ENCODE measurements at regions not wholly inside any gene's neighbourhood (a gene's known extent, or its start where the extent isn't known, plus 50 kb on each side); places are given as distances from the start of the nearest gene placed in this dataset.

- Histone ChIP-seq H3K27me3 (no peaks in the 10 kb centered on the region), H3K9ac (ENCODE audit: low read depth in 2 of 2, low read length in 2 of 2) (no peak overlapping the region), H3K4me3 (no peak overlapping the region), H3K9me3 (no peaks in the 10 kb centered on the region), H3K27ac (no peak overlapping the region), H3K36me3 (no peaks in the 10 kb centered on the region), H3K4me1 (no peaks in the 10 kb centered on the region)
- TF ChIP-seq CTCF (IDR thresholded peaks at IDR 0.05) = no peak
- intact Hi-C loops (cut with DNase I) = no loop called here
- DNase-seq = no peak
These were observed 75.7 kb upstream of the BRD7 start for GRCh38 chr16:50444526-50444925.

GRCh38 chr16:50442221-50442620 lies 73.4 kb upstream of the BRD7 start:
- H3K4me3 ChIP-seq = no peak overlapping the region
- intact Hi-C loops (cut with DNase I) = no loop called here
- H3K27ac ChIP-seq = no peak overlapping the region
- H3K27me3 ChIP-seq = no peaks in the 10 kb centered on the region
- H3K36me3 ChIP-seq = no peaks in the 10 kb centered on the region
- DNase-seq = no peak
- H3K9ac ChIP-seq (ENCODE audit: low read depth in 2 of 2, low read length in 2 of 2) = no peak overlapping the region
- TF ChIP-seq CTCF (IDR thresholded peaks at IDR 0.05) = no peak
- no peaks in the 10 kb centered on the region for H3K9me3 ChIP-seq
- H3K4me1 ChIP-seq = no peaks in the 10 kb centered on the region

GRCh38 chr16:50441486-50442157 lies 72.8 kb upstream of the BRD7 start:
- intact Hi-C loops (cut with DNase I) = no loop called here

GRCh38 chr16:50440991-50441390 lies 72.2 kb upstream of the BRD7 start:
- Histone ChIP-seq H3K4me1 (no peaks in the 10 kb centered on the region), H3K9ac (ENCODE audit: low read depth in 2 of 2, low read length in 2 of 2) (no peak overlapping the region), H3K9me3 (no peaks in the 10 kb centered on the region), H3K27me3 (no peaks in the 10 kb centered on the region), H3K27ac (no peak overlapping the region), H3K4me3 (no peak overlapping the region), H3K36me3 (no peaks in the 10 kb centered on the region)
- intact Hi-C loops (cut with DNase I) = no loop called here
- TF ChIP-seq CTCF (IDR thresholded peaks at IDR 0.05) = no peak
- DNase-seq = no peak

More at GRCh38 chr16:50441486-50442157, 72.8 kb upstream of the BRD7 start:
- Histone ChIP-seq H3K27ac (no peak overlapping the region), H3K9ac (ENCODE audit: low read depth in 2 of 2, low read length in 2 of 2) (no peak overlapping the region), H3K4me1 (no peaks in the 10 kb centered on the region), H3K9me3 (no peaks in the 10 kb centered on the region), H3K27me3 (no peaks in the 10 kb centered on the region), H3K4me3 (no peak overlapping the region), H3K36me3 (no peaks in the 10 kb centered on the region)
- no peak for DNase-seq
- no peak for TF ChIP-seq CTCF (IDR thresholded peaks at IDR 0.05)

GRCh38 chr16:50440531-50440930 lies 71.7 kb upstream of the BRD7 start:
- Histone ChIP-seq H3K4me1 (no peaks in the 10 kb centered on the region), H3K4me3 (no peak overlapping the region), H3K9me3 (no peaks in the 10 kb centered on the region), H3K27me3 (no peaks in the 10 kb centered on the region), H3K9ac (ENCODE audit: low read depth in 2 of 2, low read length in 2 of 2) (no peak overlapping the region), H3K36me3 (no peaks in the 10 kb centered on the region), H3K27ac (no peak overlapping the region)
- intact Hi-C loops (cut with DNase I) = no loop called here
- TF ChIP-seq CTCF (IDR thresholded peaks at IDR 0.05) = no peak
- no peak for DNase-seq
